VCaP (cell line): ENCODE measurements at regions not wholly inside any gene's neighbourhood (a gene's known extent, or its start where the extent isn't known, plus 50 kb on each side); places are given as distances from the start of the nearest gene placed in this dataset.

ENCODE experiments used
- H3K27ac ChIP-seq: fragments of 450-650 bp; 2 replicates; pipeline ENCODE4 v1.5.1; 2017
- CTCF ChIP-seq: fragments of 450-650 bp; conservative IDR thresholded peaks from 2 replicates; pipeline ENCODE4 v1.5.1; 2017; ENCODE audit warnings: mild to moderate bottlenecking, moderate library complexity

GRCh38 chrX:5780821-5781220, 447.8 kb downstream of the NLGN4X start:
- no peak for TF ChIP-seq CTCF
- H3K27ac ChIP-seq: no peak overlapping the region

- H3K27ac ChIP-seq: no peak overlapping the region
- no peak for TF ChIP-seq CTCF
These were observed 452.7 kb downstream of the NLGN4X start for GRCh38 chrX:5775846-5776430.

- no peak for TF ChIP-seq CTCF
- no peak overlapping the region for H3K27ac ChIP-seq
These were observed 454.2 kb downstream of the NLGN4X start for GRCh38 chrX:5774446-5774845.

GRCh38 chrX:5771441-5771840, 457.2 kb downstream of the NLGN4X start:
- no peak for TF ChIP-seq CTCF
- H3K27ac ChIP-seq: no peak overlapping the region

- no peak overlapping the region for H3K27ac ChIP-seq
- no peak for TF ChIP-seq CTCF
These were observed 472.1 kb downstream of the NLGN4X start for GRCh38 chrX:5756616-5757015.

GRCh38 chrX:5753291-5753690, 475.4 kb downstream of the NLGN4X start:
- H3K27ac ChIP-seq: no peak overlapping the region
- TF ChIP-seq CTCF: no peak

GRCh38 chrX:5752831-5753230, 475.8 kb downstream of the NLGN4X start:
- no peak overlapping the region for H3K27ac ChIP-seq
- TF ChIP-seq CTCF: no peak
